ENCODE measurements at regions not wholly inside any gene's neighbourhood (a gene's known extent, or its start where the extent isn't known, plus 50 kb on each side); places are given as distances from the start of the nearest gene placed in this dataset.

- TF ChIP-seq CTCF (IDR thresholded peaks at IDR 0.05; ENCODE audit: insufficient read depth, low read depth, low read length, missing control alignments) = no peak
- DNase-seq (ENCODE audit: low read depth) = no peak
- H3K4me3 ChIP-seq (ENCODE audit: low read depth, low read length) = no peak overlapping the region
These were observed 294.2 kb upstream of the TCF21 start for GRCh38 chr6:133594652-133595110.

DNA sequence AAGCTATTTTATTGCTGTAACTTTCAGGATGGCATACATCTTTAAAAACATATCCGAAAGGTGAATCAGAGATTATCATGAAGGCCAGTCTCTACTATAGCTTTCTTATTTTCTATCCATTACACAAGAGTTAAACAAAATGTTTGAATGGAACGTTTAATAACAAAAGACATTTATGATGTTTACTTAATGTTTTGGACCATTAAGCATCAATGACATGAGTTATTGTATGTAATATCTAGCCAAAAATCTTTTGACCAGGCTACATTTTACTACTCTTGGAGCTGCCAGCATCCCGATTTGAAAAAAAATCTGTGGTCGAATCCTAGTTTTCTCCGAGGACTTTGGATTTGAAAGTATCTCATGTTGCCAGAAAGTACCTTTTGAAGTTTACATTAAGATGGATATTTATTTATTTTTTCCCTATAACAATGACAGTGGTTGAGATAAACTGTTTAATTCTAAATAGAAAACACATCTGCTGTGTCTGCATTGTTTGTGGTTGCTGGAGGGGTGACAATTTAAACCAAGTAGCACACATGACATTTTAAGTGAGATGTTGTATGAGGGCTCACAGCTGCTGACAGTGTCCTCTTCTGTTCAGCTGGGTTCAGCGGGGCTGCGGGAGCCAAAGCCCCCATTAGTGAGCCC is 293.7 kb upstream of the TCF21 start:
- no peak for DNase-seq (ENCODE audit: low read depth)
- TF ChIP-seq CTCF (IDR thresholded peaks at IDR 0.05; ENCODE audit: insufficient read depth, low read depth, low read length, missing control alignments) = no peak

DNA sequence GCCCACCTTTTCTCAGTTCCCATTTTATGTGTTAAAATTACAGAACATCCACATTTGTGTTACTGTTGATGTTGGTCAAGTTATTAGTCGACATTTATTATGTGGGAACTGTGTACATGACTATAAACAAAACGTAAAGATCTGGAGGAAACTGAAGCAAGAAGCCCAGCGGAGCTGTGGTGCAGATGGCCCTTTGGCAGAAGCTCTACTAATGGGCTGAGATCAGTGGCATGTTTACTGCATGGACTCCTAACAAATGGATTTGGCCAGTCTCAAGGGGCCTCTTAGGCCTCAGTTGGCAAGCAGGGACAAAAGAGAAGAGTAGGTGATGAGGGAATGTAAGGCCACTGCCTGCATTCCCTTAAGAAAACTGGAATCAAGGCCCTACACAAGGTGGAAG is 282.1 kb upstream of the TCF21 start:
- no peak for TF ChIP-seq CTCF (IDR thresholded peaks at IDR 0.05; ENCODE audit: insufficient read depth, low read depth, low read length, missing control alignments)
- DNase-seq (ENCODE audit: low read depth) = no peak
- H3K4me3 ChIP-seq (ENCODE audit: low read depth, low read length) = no peak overlapping the region

More for the DNA sequence above, 293.7 kb upstream of the TCF21 start:
- H3K4me3 ChIP-seq (ENCODE audit: low read depth, low read length) = no peak overlapping the region

DNA sequence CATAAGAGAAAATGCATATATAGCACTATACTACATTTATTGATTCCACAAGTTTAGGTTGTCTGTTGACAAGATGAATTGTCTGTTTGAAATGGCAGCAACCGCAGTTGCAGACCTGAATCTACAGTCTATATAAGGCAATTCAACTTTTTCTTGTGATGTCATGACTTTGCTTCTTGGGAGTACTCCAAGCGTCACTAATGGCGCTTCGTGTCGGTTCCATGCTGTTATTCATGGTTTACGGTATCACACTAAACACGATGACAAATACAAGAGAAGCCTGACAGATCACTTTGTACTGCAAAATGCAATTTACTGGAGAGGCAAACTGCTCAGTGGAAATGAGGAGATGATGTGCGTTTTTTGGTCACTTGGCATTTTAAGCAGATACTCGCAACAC is 280.3 kb upstream of the TCF21 start:
- H3K4me3 ChIP-seq (ENCODE audit: low read depth, low read length) = no peak overlapping the region
- no peak for TF ChIP-seq CTCF (IDR thresholded peaks at IDR 0.05; ENCODE audit: insufficient read depth, low read depth, low read length, missing control alignments)
- no peak for DNase-seq (ENCODE audit: low read depth)

- DNase-seq (ENCODE audit: low read depth) = no peak
- TF ChIP-seq CTCF (IDR thresholded peaks at IDR 0.05; ENCODE audit: insufficient read depth, low read depth, low read length, missing control alignments) = no peak
- H3K4me3 ChIP-seq (ENCODE audit: low read depth, low read length) = no peak overlapping the region
These were observed 279.3 kb upstream of the TCF21 start for GRCh38 chr6:133609415-133610226.

- no peak overlapping the region for H3K4me3 ChIP-seq (ENCODE audit: low read depth, low read length)
- no peak for DNase-seq (ENCODE audit: low read depth)
- no peak for TF ChIP-seq CTCF (IDR thresholded peaks at IDR 0.05; ENCODE audit: insufficient read depth, low read depth, low read length, missing control alignments)
These were observed 278.6 kb upstream of the TCF21 start for GRCh38 chr6:133610227-133610840.

Measured in GM12865 (cell line).